H9 (cell line): ENCODE measurements at regions not wholly inside any gene's neighbourhood (a gene's known extent, or its start where the extent isn't known, plus 50 kb on each side); places are given as distances from the start of the nearest gene placed in this dataset.
"Not testable (repeated sequence)": the region's sequence is repeated elsewhere in the genome, so short reads cannot be mapped to it uniquely, and the experiment has no call there.

Source experiments
- DNase-seq: peaks from one replicate; pipeline ENCODE4 v3.0.0-alpha.2; 2017
- H2AFZ ChIP-seq: one replicate; pipeline ENCODE4 v1.6.1; 2013; ENCODE audit warnings: mild to moderate bottlenecking, low read length, control low read depth, moderate library complexity
- H2AK5ac ChIP-seq: 2 replicates; pipeline ENCODE4 v1.6.1; 2013; ENCODE audit warnings: low read length, control low read depth, mixed read lengths; ENCODE audit not compliant: insufficient read length
- H2BK120ac ChIP-seq: one replicate; pipeline ENCODE4 v1.6.1; 2013; ENCODE audit warnings: low read depth, mild to moderate bottlenecking, low read length, control low read depth, inconsistent platforms; ENCODE audit not compliant: poor library complexity, severe bottlenecking
- H2BK12ac ChIP-seq: 2 replicates; pipeline ENCODE4 v1.6.1; 2013; ENCODE audit warnings: low read length, control low read depth, mixed read lengths, low read depth; ENCODE audit not compliant: insufficient read length
- H2BK15ac ChIP-seq: 2 replicates; pipeline ENCODE4 v1.6.1; 2013; ENCODE audit warnings: low read depth, low read length, control low read depth
- H2BK20ac ChIP-seq: one replicate; pipeline ENCODE4 v1.6.1; 2013; ENCODE audit warnings: low read depth, mild to moderate bottlenecking, low read length, control low read depth, inconsistent platforms; ENCODE audit not compliant: poor library complexity, severe bottlenecking
- H2BK5ac ChIP-seq: 2 replicates; pipeline ENCODE4 v1.6.1; 2013; ENCODE audit warnings: low read length, control low read depth, mixed read lengths; ENCODE audit not compliant: insufficient read length
- H3K14ac ChIP-seq: 2 replicates; pipeline ENCODE4 v1.6.1; 2013; ENCODE audit warnings: low read length, control low read depth; ENCODE audit not compliant: insufficient read depth
- H3K18ac ChIP-seq: 2 replicates; pipeline ENCODE4 v1.6.1; 2013; ENCODE audit warnings: low read depth, mild to moderate bottlenecking, mixed read lengths, low read length, control low read depth; ENCODE audit not compliant: insufficient read length
- H3K23ac ChIP-seq: 2 replicates; pipeline ENCODE4 v1.6.1; 2013; ENCODE audit warnings: low read length, control low read depth, mixed read lengths, low read depth; ENCODE audit not compliant: insufficient read length
- H3K23me2 ChIP-seq: 2 replicates; pipeline ENCODE4 v1.6.1; 2013; ENCODE audit warnings: low read depth, mild to moderate bottlenecking, mixed read lengths, low read length, control low read depth; ENCODE audit not compliant: insufficient read length, poor library complexity, severe bottlenecking
- H3K27ac ChIP-seq: 2 replicates; pipeline ENCODE4 v1.5.1; 2013; ENCODE audit warnings: low read length, control low read depth, mixed read lengths, low read depth; ENCODE audit not compliant: insufficient read length
- H3K27me3 ChIP-seq: 2 replicates; pipeline ENCODE4 v1.6.1; 2013; ENCODE audit warnings: low read length, control low read depth, inconsistent platforms; ENCODE audit not compliant: insufficient read depth
- H3K4ac ChIP-seq: 2 replicates; pipeline ENCODE4 v1.6.1; 2013; ENCODE audit warnings: low read depth, mild to moderate bottlenecking, control low read depth, inconsistent platforms, low read length, moderate library complexity
- H3K4me1 ChIP-seq: 2 replicates; pipeline ENCODE4 v1.6.1; 2013; ENCODE audit warnings: low read length, control low read depth, inconsistent platforms; ENCODE audit not compliant: insufficient read depth
- H3K4me2 ChIP-seq: 2 replicates; pipeline ENCODE4 v1.6.1; 2013; ENCODE audit warnings: low read length, control low read depth, mixed read lengths; ENCODE audit not compliant: insufficient read length, insufficient read depth
- H3K56ac ChIP-seq: 2 replicates; pipeline ENCODE4 v1.6.1; 2013; ENCODE audit warnings: low read depth, mild to moderate bottlenecking, mixed read lengths, low read length, control low read depth; ENCODE audit not compliant: insufficient read length
- H3K79me1 ChIP-seq: 2 replicates; pipeline ENCODE4 v1.6.1; 2013; ENCODE audit warnings: low read depth, mild to moderate bottlenecking, moderate library complexity, low read length, control low read depth, inconsistent platforms; ENCODE audit not compliant: insufficient read depth, poor library complexity, severe bottlenecking
- H3K79me2 ChIP-seq: 2 replicates; pipeline ENCODE4 v1.6.1; 2013; ENCODE audit warnings: low read length, control low read depth, inconsistent platforms; ENCODE audit not compliant: insufficient read depth
- H3K9ac ChIP-seq: 2 replicates; pipeline ENCODE4 v1.6.1; 2013; ENCODE audit warnings: low read length, control low read depth, mixed read lengths; ENCODE audit not compliant: insufficient read length; ENCODE audit errors: extremely low read depth
- H3K9me3 ChIP-seq: one replicate; pipeline ENCODE4 v1.6.1; 2013; ENCODE audit warnings: low read depth, low read length, inconsistent platforms; ENCODE audit not compliant: control insufficient read depth
- H3T11ph ChIP-seq: one replicate; pipeline ENCODE4 v1.6.1; 2013; ENCODE audit warnings: mild to moderate bottlenecking, low read length, control low read depth, inconsistent platforms
- H4K20me1 ChIP-seq: one replicate; pipeline ENCODE4 v1.6.1; 2013; ENCODE audit not compliant: control insufficient read depth, insufficient read length, insufficient read depth
- H4K5ac ChIP-seq: 2 replicates; pipeline ENCODE4 v1.6.1; 2013; ENCODE audit warnings: low read depth, mild to moderate bottlenecking, mixed read lengths, low read length, control low read depth; ENCODE audit not compliant: insufficient read length
- H4K8ac ChIP-seq: replicated peaks from 2 replicates; pipeline ENCODE4 v1.6.1; 2013; ENCODE audit warnings: low read length, control low read depth, mixed read lengths, low read depth; ENCODE audit not compliant: insufficient read length
- H4K91ac ChIP-seq: 2 replicates; pipeline ENCODE4 v1.6.1; 2013; ENCODE audit warnings: low read depth, mild to moderate bottlenecking, moderate library complexity, mixed read lengths, low read length, control low read depth; ENCODE audit not compliant: insufficient read length
- H3K27ac Mint-ChIP-seq, 3 experiments: 2 replicates in 2 of 3; 3 replicates in 1 of 3; pipeline ENCODE4 v1.8.0; 2020 to 2021; ENCODE audit warnings: mixed read lengths in 3 of 3, mild to moderate bottlenecking in 1 of 3, moderate library complexity in 1 of 3
- H3K27me3 Mint-ChIP-seq: 2 replicates; pipeline ENCODE4 v1.8.0; 2021; ENCODE audit warnings: low read depth, mild to moderate bottlenecking, moderate library complexity, mixed read lengths
- H3K36me3 Mint-ChIP-seq, 3 experiments: 2 replicates in 2 of 3; 3 replicates in 1 of 3; pipeline ENCODE4 v1.8.0; 2020 to 2021; ENCODE audit warnings: low read depth in 3 of 3, mixed read lengths in 3 of 3; ENCODE audit not compliant: insufficient read depth in 1 of 3
- H3K4me1 Mint-ChIP-seq, 2 experiments: 2 replicates each; pipeline ENCODE4 v1.8.0; 2020; ENCODE audit warnings: mixed read lengths in 2 of 2
- H3K4me3 Mint-ChIP-seq, 2 experiments: 2 replicates in 1 of 2; 3 replicates in 1 of 2; pipeline ENCODE4 v1.8.0; 2020 to 2021; ENCODE audit warnings: mild to moderate bottlenecking in 2 of 2, mixed read lengths in 2 of 2, moderate library complexity in 1 of 2
- H3K9me3 Mint-ChIP-seq, 2 experiments: 2 replicates in 1 of 2; 3 replicates in 1 of 2; pipeline ENCODE4 v1.8.0; 2020; ENCODE audit warnings: mild to moderate bottlenecking in 2 of 2, mixed read lengths in 2 of 2, moderate library complexity in 1 of 2
- WGBS: extraction: QIAGEN DNeasy Blood & Tissue Kit; methylation state at CpG from one replicate; pipeline ENCODE4 v1.1.7; 2013; ENCODE audit warnings: missing lambda C conversion rate, low lambda C conversion rate, mixed read lengths; ENCODE audit not compliant: insufficient read length; ENCODE audit errors: extremely low coverage; 5-methylcytosine and 5-hydroxymethylcytosine counted together

DNA sequence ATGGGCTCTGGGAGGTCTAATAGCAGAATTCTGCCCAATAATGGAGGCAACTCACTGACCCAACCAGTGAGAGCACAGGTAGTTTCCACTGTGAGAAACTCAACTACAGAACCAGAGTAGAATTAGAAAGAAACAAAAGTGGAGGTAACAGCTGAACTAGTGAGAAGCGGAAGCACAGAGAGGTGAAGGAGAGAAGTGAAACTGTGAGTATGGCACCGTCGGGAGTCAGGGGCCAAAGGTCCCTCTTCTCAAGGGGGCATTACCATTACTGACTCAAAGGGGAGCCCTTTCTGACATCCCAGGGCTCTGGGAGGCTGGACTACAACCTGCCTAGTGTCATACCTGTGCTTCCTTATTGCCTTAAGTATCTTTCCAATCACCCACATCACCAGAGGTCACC, 198.3 kb downstream of the TP53TG3F start:
- not testable (repeated sequence) for H3K14ac ChIP-seq, H3K36me3 Mint-ChIP-seq, H3K9me3 ChIP-seq, H2AFZ ChIP-seq, H3K9ac ChIP-seq, H3K27ac ChIP-seq, H3K27me3 Mint-ChIP-seq, H3K27me3 ChIP-seq, H3K4me2 ChIP-seq, H4K91ac ChIP-seq, H3K4me1 Mint-ChIP-seq, H2BK12ac ChIP-seq, H2BK120ac ChIP-seq, H2BK15ac ChIP-seq, H3K56ac ChIP-seq, H3T11ph ChIP-seq, H3K4me3 Mint-ChIP-seq, DNase-seq, H3K23me2 ChIP-seq, H2AK5ac ChIP-seq, H3K27ac Mint-ChIP-seq, H4K20me1 ChIP-seq, H2BK5ac ChIP-seq, H3K18ac ChIP-seq, H3K79me1 ChIP-seq, H3K23ac ChIP-seq, H4K8ac ChIP-seq, H3K79me2 ChIP-seq, H3K4me1 ChIP-seq, H3K4ac ChIP-seq, H2BK20ac ChIP-seq, H4K5ac ChIP-seq
- WGBS: no CpG with 5 or more reads among the region's 3 CpGs
- peaks cover 7 to 13% of the 10 kb centered on the region in 2 experiments; a peak in 4 of 5 replicates for H3K9me3 Mint-ChIP-seq

GRCh38 chr16:33680791-33681190, 221.4 kb downstream of the TP53TG3F start:
- no CpG with 5 or more reads among the region's 31 CpGs for WGBS
- not testable (repeated sequence) for H4K20me1 ChIP-seq, H3K36me3 Mint-ChIP-seq, H4K8ac ChIP-seq, H3K9ac ChIP-seq, H3K4ac ChIP-seq, H3K27ac ChIP-seq, H3T11ph ChIP-seq, H3K23ac ChIP-seq, H3K27ac Mint-ChIP-seq, H2BK120ac ChIP-seq, H3K4me2 ChIP-seq, H3K23me2 ChIP-seq, H2BK5ac ChIP-seq, H3K4me1 Mint-ChIP-seq, H3K4me3 Mint-ChIP-seq, H4K91ac ChIP-seq, H3K9me3 ChIP-seq, H3K27me3 Mint-ChIP-seq, H3K56ac ChIP-seq, H3K4me1 ChIP-seq, H2BK20ac ChIP-seq, H3K18ac ChIP-seq, H2AFZ ChIP-seq, H4K5ac ChIP-seq, H2AK5ac ChIP-seq, DNase-seq, H2BK12ac ChIP-seq, H3K79me1 ChIP-seq, H3K79me2 ChIP-seq, H3K27me3 ChIP-seq, H3K14ac ChIP-seq, H2BK15ac ChIP-seq
- H3K9me3 Mint-ChIP-seq: peaks cover 32 to 45% of the 10 kb centered on the region in 2 experiments
